GM19324 (cell line): ENCODE measurements at regions not wholly inside any gene's neighbourhood (a gene's known extent, or its start where the extent isn't known, plus 50 kb on each side); places are given as distances from the start of the nearest gene placed in this dataset.

ENCODE experiments used
- ATAC-seq: cut with Tn5 transposase; IDR thresholded peaks from one replicate; pipeline ENCODE4 v1.9.1; 2021; ENCODE audit warnings: mild to moderate bottlenecking, moderate library complexity; ENCODE audit not compliant: unreplicated experiment, low FRiP score

DNA sequence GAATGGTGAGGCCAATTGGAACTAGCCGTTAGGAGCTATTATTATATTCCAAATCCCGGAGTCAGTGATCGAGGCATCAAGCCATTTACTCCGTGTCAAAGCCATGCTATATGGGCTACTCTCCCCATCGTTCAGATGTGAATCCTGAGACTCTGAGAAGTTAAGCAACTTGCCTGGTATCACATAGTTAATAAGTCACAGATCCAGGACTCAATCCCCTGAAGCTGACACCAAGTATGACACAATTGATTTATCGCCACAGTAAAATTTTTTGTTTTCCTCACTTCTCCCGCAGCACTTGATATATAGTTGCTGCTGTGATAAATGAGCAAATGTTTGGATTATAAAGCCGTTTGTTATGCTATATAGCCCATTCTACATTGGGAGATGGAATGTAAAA is 50.8 kb upstream of the TSHZ2 start:
- no peak for ATAC-seq

DNA sequence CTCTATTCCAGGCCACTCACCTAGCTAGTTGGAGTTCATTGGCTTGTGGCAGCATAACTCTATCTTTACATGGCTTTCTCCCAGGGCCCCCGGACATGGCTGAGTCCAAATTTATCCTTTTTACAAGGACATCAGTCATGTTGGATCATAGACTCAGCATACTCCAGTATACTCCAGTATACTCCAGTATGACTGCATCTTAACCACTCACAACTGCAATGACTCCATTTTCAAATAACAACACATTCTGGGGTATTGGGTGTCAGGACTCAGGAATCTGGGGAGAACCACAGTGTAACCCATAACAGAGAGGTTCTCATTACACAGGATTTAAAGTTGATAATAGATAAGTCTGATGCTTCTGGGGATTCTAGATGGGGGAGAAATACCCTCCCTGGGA is 53.8 kb upstream of the TSHZ2 start:
- no peak for ATAC-seq

DNA sequence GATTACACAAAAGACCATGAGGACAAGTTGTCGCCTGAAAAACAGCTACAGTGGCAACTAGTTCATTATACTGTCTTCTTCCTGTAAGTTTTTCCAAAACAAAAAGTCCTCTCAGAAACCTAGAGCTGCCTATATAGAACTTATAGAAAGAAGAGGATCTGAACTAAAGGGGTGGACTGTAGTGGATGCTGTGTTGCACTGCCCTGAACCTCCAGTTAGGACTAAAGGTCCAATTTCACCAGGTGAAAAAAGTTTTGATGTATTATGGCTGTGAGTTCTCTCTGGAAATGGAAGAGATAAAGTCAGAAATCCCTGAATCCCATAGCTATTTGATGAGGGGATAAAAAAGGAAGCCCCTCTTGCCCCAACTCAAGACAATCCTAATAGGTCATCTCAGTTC is 56.6 kb upstream of the TSHZ2 start:
- ATAC-seq, result no peak

DNA sequence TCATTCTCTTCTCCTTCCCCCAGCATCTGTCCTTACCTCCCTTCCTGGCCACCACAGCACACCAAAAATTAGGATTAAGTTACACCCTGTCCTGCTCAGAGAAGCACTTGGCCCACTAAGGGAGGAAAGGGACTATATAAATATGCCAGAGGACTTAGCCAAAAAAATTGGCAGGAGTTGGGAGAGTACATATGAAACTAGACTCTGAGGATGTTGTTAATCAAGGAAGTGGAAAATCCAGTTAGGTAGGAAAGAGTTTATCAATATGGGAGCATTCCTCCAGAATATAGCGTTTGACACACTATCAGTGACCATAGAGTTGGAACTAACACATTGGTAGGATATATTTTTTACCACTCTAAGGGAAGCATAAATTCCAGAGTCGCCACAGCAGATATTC is 57.3 kb upstream of the TSHZ2 start:
- ATAC-seq, result no peak

DNA sequence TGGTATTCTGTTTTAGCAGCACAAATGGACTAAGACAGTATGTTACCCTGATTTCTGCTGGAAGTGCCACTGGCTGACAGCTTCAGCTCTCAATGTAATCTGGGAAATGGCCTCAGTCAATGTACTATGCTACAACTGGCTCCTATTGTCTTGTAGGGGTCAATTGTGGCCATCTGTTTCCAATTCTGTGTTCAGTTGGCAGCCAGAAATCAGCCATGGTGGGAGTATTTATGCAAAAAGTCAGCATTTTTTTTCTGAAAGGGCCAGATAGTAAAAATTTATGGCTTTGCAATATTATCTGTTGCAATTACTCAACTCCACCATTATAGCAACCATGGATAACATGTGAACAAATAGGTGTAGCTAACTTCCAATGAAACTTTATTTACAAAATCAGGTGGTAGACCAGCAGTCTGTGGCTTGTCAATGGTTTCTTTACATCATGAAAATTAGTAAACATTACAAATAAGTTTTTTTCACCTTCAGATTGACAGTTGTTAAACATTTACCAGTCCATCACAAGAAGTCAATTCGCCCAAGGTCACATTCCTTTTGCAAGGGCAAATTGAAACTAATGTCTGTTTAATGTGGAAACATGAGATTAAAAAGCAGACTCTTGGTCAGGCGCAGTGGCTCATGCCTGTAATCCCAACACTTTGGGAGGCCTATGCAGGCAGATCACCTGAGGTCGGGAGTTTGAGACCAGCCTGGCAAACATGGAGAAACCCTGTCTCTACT is 58.3 kb upstream of the TSHZ2 start:
- no peak for ATAC-seq

DNA sequence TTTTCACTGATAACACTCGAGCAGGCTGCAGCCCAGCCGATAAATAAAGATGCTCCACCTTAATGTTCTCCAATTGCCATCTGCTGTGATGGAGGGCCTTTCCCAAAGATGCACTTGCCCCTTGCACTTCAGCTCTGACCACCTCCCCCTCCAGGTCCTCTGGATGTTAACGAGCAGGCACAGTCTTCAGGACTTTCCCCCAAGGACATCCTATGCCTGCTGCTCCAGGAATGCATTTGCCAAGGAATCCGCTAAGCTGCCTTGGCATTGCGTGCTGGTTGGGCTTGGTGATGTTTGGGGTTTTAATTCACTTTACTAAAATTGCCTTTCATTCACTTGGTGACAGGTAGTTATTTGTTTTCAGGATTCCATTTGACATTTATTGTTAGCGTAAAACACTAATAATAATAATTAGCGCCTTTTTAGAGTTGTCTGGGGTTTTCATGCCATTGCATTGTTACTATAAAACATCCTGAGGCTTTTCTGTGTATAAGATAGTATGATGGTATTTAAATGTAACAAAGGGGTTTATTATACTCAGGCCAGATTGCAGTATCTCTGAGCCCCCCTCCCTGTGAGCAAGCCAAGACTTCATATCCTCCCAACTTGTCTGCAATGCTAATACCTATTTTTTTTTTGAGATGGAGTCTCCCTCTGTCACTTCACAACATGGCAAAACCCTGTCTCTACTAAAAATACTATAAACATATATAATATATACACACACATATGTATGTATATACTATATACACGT is 66.7 kb upstream of the TSHZ2 start:
- ATAC-seq, result no peak

DNA sequence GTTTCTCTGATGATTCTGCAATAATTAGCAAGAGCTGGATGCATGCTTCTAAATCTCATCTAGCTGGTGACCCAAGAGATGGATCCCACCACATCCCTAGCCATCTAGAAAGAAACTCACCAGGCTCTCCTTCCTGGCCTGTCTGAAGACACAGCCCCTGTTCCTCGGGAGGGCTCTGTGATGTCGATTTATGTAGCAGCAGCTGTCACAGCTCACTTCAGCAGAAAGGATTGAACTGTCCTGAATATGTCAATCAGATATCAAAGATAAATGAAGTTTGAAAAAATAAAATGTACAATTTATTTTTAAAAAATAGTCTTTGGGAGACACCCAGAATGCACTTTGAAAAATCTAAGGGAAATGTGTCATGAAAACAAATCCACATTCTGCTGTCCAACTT is 67.3 kb upstream of the TSHZ2 start:
- no peak for ATAC-seq

DNA sequence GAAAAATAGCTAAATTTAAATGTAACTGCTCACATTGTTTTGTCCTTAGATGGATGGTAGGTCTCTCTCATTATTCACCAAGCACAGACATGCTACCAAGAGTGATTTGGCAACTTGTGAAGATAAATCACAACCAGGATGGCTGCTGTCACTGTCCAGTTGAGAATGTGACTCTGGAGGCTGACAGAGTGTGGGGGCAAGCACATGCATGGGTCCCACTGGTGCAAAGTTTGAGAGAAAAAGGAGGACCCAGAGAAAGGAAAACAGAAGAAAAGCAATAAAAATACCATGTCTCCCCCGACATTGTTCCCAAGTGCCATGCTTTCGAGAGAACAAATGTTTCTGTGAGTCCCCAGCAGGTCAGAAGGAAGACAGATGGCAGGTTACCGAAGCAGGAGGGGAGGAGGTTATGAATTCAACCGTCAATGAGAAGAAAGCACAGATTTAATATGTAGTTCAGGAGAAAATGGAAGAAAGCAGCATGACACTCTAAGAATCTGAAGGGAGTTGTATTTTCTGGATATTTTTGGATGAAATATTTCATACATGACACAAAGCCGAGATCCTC is 73.0 kb upstream of the TSHZ2 start:
- no peak for ATAC-seq

DNA sequence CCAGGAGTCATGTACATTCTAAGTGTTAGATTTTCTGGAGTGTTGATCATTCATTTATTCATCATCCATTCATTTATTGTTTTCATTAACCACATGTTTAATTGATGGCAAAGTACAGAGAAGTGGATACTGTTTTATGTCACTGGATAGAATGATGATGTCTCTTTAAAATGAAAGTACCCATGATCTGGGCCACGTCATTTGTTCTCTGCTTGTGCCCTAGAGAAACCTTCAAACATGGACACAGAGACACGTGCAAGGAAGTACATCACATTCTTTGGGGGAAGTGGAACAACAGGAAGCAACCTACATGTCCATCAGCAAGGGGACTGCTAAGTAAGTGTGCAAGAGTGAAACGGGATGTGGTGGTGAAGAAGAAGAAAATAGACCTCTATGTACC is 75.8 kb upstream of the TSHZ2 start:
- no peak for ATAC-seq

DNA sequence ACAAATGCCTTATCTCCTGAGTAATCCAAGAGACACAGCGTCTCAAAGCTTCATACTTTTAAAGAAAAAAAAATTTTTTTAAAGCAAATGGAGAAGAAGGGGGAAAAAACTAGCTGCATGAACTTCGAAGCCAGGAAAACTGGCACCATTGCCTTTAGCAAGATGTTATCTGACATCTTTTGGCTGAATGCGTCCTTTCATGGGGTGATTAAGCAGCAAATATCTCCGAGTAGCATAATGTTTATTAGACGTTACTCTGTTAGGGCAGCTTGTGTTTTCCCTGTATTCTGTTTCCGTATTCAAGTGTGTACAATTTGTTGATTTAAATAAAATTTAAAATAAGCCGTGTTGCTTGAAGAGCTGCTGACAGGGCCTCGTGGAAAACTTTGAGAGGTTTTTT is 76.5 kb upstream of the TSHZ2 start:
- ATAC-seq, result no peak

DNA sequence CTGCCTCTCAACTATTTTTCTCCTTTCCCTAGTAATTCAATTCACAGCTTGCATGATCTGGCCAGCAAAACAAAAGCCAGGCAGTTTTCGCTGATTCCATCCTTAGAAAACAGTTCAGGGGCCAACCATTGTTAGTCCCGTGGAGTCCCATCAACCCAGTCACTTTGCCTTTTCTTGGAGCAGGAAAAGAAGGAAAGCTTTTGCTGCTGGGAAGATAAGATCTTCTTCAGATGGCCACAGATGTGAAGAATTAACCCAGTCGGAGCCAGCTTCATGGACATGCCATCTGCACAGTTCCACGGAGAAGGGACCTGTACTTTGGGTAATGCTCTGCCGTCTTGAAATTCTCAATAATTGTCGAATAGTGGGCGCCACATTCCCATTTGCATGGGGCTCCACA is 76.9 kb upstream of the TSHZ2 start:
- no peak for ATAC-seq

DNA sequence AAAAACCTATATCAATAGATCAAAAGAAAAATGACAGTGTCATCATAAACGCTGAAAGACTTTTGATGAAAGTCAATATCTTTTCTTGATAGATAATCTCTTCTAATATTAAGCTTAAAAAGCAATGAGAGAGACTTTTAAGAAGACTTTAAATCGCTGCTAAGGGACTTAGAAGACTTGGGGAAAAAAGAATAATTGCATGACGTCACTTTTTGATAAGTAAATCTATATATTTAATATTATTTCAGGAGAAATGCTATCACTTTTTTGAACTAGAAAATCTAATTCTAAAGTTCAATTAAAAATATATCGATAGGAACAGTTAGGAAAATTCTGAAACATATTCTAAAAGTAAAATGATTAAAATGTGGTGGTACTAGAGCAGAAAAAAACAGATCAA is 78.7 kb upstream of the TSHZ2 start:
- ATAC-seq, result no peak

DNA sequence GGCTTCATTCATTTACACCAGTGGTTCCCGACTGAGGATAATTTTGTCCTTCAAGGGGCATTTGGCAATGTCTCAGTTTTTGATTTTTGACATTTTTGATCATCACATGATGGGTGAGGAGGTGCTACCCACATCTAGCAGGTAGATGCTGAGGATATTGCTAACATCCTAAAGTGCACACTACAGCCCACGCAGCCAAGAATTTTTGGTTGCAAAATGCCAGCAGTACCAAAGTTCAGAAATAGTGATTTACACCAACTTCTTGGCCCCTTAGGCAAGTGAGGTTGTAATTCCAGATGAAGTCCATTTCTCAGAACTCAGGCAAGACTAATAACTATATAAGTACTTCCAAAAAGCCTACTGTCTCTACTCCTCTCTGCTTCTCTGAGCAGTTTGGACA is 80.1 kb upstream of the TSHZ2 start:
- ATAC-seq, result no peak

DNA sequence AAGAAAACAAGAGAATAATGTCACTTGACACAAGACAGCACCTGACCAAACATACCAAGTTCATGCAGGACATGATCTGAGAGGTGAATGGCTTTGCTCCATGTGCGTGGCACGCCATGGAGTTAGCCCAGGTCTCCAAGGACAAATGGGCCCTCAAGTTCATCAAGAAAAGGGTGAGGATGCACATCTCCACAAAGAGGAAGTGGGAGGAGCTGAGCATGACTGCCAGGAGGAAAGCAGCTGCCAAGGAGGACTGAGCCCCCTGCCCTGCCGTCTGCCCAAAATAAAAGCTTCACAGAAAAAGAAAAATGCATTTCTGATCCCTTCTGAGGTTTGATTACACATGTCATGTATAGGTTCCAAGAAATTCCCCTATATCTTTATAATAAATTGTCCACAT is 82.0 kb upstream of the TSHZ2 start:
- no peak for ATAC-seq

DNA sequence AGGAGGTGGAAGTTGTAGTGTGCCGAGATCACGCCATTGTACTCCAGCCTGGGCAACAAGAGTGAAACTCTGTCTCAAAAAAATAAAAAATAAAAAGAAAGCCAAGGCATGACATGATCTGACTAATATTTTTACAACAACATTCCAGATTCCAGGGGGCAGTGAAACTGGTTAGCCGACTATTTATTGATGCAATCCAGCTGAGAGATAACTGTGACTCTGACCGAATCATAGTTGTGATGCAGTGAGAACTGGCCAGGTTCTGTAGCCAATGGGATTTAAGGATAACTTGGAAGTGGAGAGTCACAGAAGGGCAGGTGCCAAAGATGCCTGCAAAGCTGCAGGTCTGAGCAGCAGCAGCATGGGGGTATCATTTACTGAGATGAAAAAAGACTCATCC is 82.9 kb upstream of the TSHZ2 start:
- no peak for ATAC-seq

DNA sequence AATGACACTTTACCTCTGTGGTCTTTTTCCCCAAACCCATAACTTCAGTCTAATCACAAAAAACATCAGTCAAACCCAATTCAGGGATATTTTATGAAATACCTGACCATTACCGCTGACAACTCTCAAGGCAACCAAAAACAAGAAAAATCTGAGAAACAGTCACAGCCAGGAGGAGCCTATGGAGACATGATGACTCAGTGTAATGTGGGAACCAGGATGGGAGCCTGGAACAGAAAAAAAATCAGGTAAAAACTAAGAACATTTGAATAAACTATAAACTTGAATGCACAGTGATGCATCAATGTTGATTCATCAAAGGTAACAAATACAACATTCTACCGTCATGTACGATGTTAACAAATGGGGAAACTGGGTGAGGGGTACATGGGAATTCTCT is 84.1 kb upstream of the TSHZ2 start:
- no peak for ATAC-seq

DNA sequence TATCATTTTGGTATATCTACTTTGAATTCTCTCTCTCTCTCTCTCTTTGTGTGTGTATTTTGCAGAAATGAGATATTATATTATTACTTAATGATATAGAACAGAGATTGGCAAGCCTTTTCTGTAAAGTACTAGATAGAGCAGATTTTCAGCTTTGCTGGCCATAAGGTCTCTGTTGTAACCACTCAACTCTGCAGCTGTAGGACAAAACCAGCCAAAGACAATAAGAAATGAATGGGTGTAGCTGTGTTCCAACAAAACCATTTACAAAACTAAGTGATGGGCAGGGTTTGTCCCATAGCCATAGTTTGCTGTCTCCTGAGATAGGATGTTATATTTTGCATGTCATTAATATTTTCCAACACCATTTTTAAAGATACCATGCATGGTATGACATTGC is 91.2 kb upstream of the TSHZ2 start:
- ATAC-seq, result no peak

DNA sequence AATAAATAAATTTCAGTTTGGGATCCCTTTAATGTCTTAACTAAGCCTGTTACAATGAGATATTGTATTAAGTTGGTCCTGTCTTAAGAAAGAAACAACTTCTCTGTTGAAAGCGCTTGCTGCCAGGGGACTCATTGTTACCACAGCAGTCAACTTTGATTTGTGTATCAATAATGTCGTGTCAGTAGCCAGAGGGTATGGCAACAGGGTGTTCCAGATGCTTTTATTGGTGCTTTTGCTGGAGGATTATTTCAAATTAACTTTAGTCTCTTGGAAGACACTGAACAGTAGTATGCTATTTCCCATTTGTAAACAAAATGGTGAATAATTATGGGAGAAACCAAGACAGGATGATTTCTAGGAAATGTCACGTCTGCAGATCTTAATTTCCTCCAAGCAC is 91.9 kb upstream of the TSHZ2 start:
- ATAC-seq, result no peak

DNA sequence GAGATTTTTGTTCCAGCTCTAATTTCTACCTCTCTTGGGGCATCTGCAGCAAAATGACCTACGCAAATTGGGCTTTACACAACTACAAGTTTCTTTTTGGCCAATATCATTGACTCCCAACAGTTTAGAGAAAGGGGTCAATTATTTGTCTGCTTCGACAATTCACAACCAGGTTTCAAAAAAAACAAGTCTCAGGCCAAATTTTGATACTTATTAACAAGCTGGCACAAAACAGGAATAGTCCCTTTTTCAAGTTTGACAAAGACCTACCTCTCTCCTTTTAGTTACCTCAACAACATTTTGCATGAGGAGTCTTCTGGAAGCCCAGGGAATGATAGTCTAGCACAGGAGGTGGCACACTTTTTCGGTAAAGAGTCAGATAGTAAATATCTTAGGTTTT is 97.9 kb upstream of the TSHZ2 start:
- ATAC-seq, result no peak

DNA sequence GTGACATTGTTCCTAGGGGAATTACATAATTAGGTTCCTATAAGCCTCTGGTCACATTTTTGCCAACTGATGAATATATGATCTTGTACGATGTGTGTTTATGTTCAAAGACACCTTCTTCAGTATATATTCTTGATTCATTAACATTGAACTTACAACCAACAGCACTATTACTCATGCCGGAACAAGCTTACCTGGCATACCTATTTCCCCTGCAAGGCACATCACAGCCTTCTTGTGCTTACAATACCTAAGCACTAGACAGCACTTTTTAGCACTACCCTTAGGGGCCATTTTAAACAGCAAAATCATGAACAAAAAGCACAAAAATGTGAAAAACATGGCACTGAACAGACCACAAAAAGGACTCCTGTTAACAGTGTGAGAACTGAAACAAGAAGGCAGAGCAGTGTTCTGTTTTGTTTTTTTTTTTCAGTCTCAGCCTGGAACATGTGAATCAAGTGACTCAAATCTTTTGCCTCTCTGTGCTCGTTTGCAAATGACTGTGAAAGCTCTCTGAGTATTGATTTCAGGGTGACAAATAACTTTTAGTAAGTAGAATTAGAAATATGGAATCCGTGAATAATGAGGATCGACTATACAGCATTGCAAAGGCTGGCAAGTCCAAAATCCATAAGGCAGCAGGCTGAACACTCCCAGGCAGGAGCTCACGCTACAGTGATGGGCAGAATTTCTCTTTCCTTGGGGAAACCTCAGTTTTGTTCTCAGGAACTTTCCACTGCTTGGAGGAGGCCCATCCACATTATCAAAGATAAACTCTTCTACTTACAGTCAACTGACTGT is 102.3 kb upstream of the TSHZ2 start:
- no peak for ATAC-seq

DNA sequence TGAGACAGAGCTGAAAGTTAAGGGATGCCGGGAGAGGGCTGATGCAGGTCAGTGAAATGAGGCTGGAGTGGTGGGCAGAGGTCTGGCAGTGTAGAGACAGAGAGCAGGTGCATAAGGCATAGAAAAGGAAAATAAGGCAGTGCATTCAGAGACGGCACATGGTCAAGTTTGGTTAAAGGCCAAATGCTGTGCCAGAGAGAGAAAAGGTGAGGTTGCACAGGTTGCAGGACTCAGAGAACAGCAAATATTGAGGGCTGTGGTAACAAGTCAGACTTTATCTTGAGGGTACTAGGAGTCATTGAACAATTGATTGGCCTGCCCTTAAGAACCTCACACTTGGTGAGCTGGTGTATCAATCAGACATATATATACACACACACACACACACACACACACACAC is 102.9 kb upstream of the TSHZ2 start:
- no peak for ATAC-seq
